Spinal cord (tissue), 9 donors: ENCODE measurements at regions not wholly inside any gene's neighbourhood (a gene's known extent, or its start where the extent isn't known, plus 50 kb on each side); places are given as distances from the start of the nearest gene placed in this dataset.

ENCODE experiments used
- DNase-seq, 6 donors: peaks; one replicate each; pipeline versions ENCODE4 v3.0.0 to v3.0.0-alpha.2; 2013 to 2015; ENCODE audit warnings: low spot score in 6 of 6, low read depth in 4 of 6
- H3K27ac ChIP-seq: one replicate; pipeline ENCODE4 v1.5.1; 2013; ENCODE audit warnings: low read depth, low read length, control low read depth
- H3K27me3 ChIP-seq: one replicate; pipeline ENCODE4 v1.6.1; 2013; ENCODE audit warnings: low read length; ENCODE audit not compliant: control insufficient read depth, insufficient read depth
- H3K36me3 ChIP-seq: one replicate; pipeline ENCODE4 v1.6.1; 2013; ENCODE audit warnings: low read length; ENCODE audit not compliant: control insufficient read depth, insufficient read depth
- H3K4me1 ChIP-seq: one replicate; pipeline ENCODE4 v1.6.1; 2013; ENCODE audit warnings: low read length; ENCODE audit not compliant: control insufficient read depth, insufficient read depth
- H3K4me3 ChIP-seq: one replicate; pipeline ENCODE4 v1.5.1; 2013; ENCODE audit warnings: low read depth, low read length, control low read depth
- H3K9me3 ChIP-seq: one replicate; pipeline ENCODE4 v1.6.1; 2013; ENCODE audit warnings: low read length; ENCODE audit not compliant: control insufficient read depth, insufficient read depth
- WGBS: methylation state at CpG from one replicate; pipeline ENCODE4 v1.1.5; 2013; ENCODE audit warnings: missing lambda C conversion rate; ENCODE audit not compliant: insufficient coverage; 5-methylcytosine and 5-hydroxymethylcytosine counted together
- donor health status: healthy.

DNA sequence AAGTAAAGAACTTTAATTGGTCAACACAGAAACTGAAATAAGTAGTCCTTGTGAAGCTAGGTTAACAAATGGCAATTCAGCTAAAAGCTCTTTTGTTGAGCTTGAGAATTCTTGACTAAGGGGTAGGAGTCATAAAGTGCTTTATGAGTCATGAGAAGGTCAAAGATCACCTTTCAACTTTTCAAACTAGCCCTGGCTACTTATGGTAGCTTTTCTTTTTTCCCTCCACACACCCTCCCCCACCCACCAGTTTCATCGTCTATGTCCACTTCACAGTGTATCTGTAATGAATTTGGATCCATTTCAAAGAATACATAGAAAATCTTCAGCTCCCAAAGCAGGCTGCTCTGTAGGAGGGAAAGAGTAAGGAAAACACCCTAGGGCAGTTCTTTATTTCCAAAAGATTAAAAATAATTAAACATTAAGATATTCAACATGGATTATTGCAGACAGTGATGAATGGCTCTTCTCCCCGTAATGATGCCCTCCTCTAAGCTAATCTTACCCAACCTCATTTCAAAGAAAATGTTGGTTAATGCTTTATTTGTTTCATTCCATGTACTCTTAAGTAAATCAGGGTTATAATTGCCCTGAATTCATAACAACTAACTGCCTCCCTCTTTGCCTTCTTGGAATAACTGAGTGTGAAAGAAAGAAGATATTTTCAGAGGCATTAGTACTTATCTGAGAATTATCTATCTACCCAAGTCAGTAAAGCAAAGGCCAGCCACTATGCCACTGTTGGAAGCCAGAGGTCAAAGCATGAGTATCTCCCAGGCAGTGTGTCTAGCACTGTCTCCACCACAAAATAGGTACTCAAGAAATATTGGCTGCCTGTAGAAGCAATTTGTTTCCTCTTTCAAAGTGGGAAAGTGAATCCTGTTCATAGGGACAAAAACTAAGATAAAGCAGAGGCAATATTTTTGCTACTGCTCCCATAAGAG, 290.6 kb downstream of the PIK3R1 start:
- Histone ChIP-seq H3K4me3 (no peak overlapping the region), H3K27me3 (no peaks in the 10 kb centered on the region), H3K4me1 (no peaks in the 10 kb centered on the region), H3K27ac (no peak overlapping the region), H3K36me3 (no peaks in the 10 kb centered on the region), H3K9me3 (no peaks in the 10 kb centered on the region)
- peak in 1 of 6 donors; percentile 9 for DNase-seq
- WGBS = no CpG with 5 or more reads among the region's 2 CpGs

GRCh38 chr5:68515514-68515913, 300.0 kb downstream of the PIK3R1 start:
- no peaks in the 10 kb centered on the region for H3K27me3 ChIP-seq
- no peaks in the 10 kb centered on the region for H3K4me1 ChIP-seq
- no peaks in the 10 kb centered on the region for H3K9me3 ChIP-seq
- DNase-seq = no peak
- H3K4me3 ChIP-seq = no peak overlapping the region
- no peaks in the 10 kb centered on the region for H3K36me3 ChIP-seq
- 80% methylated on average over 1 of the region's 4 CpGs for WGBS
- H3K27ac ChIP-seq = no peak overlapping the region

DNA sequence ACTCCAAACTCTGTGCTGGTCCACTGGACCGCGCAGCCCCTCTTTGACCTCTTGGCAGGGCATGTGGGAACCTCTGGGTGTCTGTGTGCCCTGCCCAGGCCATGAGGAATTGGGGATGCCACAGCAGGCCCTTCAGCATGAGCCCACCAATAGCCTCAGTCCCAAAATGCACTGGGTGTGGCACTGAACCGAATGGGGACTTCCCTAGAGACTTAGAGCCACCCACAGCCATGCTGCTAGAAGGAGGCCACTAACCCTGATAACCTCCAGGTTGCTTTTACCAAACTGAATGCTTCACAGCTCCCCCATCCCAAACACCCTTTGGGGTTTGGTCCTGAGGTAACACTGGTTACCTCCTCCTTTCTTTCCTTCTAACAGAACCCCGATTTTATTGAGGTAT, 302.7 kb downstream of the PIK3R1 start:
- no peak overlapping the region for H3K27ac ChIP-seq
- no peak overlapping the region for H3K4me3 ChIP-seq
- no peaks in the 10 kb centered on the region for H3K36me3 ChIP-seq
- no peak for DNase-seq
- WGBS = 97% methylated on average over 3 of the region's 4 CpGs
- no peaks in the 10 kb centered on the region for H3K9me3 ChIP-seq
- no peaks in the 10 kb centered on the region for H3K27me3 ChIP-seq
- H3K4me1 ChIP-seq = no peaks in the 10 kb centered on the region

- no CpG with 5 or more reads among the region's 3 CpGs for WGBS
- Histone ChIP-seq H3K36me3 (no peaks in the 10 kb centered on the region), H3K4me3 (no peak overlapping the region), H3K27me3 (no peaks in the 10 kb centered on the region), H3K4me1 (no peaks in the 10 kb centered on the region), H3K9me3 (no peaks in the 10 kb centered on the region), H3K27ac (no peak overlapping the region)
- DNase-seq = no peak
These were observed 303.6 kb downstream of the PIK3R1 start for GRCh38 chr5:68519143-68519542.

- WGBS = no CpG with 5 or more reads among the region's 1 CpG
- Histone ChIP-seq H3K4me1 (no peaks in the 10 kb centered on the region), H3K4me3 (no peak overlapping the region), H3K9me3 (no peaks in the 10 kb centered on the region), H3K27me3 (no peaks in the 10 kb centered on the region), H3K27ac (no peak overlapping the region), H3K36me3 (no peaks in the 10 kb centered on the region)
- peak in 1 of 6 donors; percentile 67 for DNase-seq
These were observed 306.2 kb downstream of the PIK3R1 start for GRCh38 chr5:68521776-68522175.

DNA sequence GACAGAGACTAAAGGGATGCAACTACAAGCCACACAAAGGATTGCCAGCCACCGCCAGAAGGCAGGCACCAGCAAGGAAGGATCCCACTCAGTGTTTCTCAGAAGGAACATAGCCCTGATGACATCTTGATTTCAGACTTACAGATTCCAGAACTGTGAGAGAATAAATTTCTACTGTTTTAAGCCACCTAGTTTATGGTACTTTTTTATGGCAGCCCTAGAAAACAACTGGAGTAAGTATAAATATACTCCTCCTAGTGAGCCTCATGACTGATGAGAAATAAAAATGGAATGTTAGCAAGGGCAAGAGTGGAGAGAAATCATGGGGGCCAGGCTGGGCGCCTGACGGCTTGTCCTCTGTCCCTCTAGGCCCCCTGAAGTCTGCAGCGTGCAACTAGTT, 307.3 kb downstream of the PIK3R1 start:
- Histone ChIP-seq H3K27me3 (no peaks in the 10 kb centered on the region), H3K9me3 (no peaks in the 10 kb centered on the region), H3K4me3 (no peak overlapping the region), H3K4me1 (no peaks in the 10 kb centered on the region), H3K27ac (no peak overlapping the region), H3K36me3 (no peaks in the 10 kb centered on the region)
- WGBS = 63% methylated on average over 2 of the region's 4 CpGs
- no peak for DNase-seq

GRCh38 chr5:68528821-68529273, 313.3 kb downstream of the PIK3R1 start:
- DNase-seq = no peak
- Histone ChIP-seq H3K36me3 (no peaks in the 10 kb centered on the region), H3K4me3 (no peak overlapping the region), H3K27me3 (no peaks in the 10 kb centered on the region), H3K9me3 (no peaks in the 10 kb centered on the region), H3K27ac (no peak overlapping the region), H3K4me1 (no peaks in the 10 kb centered on the region)
- WGBS = 100% methylated on average over 1 of the region's 3 CpGs

DNA sequence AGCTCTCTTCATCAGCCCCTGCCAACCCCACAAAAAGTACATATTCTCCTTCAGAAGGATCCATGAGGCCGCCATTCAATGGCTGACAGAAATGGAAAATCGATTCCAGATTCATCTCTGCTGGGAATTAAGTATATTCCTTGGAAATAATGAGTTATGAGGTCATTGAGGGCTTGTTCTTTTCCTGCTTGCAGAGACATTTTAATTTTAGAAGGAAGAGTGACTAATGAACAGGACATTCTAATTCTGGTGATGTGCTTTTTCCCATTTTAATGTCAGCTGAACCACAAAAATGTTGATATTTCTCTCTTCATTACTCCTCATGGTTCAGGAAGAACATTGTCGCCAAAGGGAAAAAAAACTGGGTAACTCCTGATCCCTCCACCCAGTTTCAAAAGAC, 314.0 kb downstream of the PIK3R1 start:
- H3K4me3 ChIP-seq = no peak overlapping the region
- H3K36me3 ChIP-seq = no peaks in the 10 kb centered on the region
- WGBS = 90% methylated on average over 1 of the region's 3 CpGs
- peaks cover 6% of the 10 kb centered on the region for H3K4me1 ChIP-seq
- no peaks in the 10 kb centered on the region for H3K27me3 ChIP-seq
- no peak overlapping the region for H3K27ac ChIP-seq
- H3K9me3 ChIP-seq = no peaks in the 10 kb centered on the region
- no peak for DNase-seq

DNA sequence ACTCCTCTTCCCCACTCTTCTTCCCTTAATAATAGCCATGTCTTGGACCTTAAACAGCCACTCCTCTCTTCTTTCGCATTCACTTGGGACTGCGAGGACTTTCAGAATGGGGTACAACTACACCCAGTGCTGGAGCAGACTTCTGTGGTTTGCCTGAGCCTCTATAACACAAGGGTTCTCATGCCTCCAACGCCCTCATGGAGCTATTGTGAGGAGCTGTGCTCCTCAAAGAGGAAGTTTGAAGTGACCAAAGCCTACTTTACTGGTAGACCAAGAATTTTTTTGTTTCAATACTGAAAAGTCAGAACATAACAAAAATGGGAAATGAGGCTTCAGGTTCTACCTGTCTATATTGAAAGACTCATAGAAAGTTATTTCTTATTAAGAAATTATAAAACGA, 316.4 kb downstream of the PIK3R1 start:
- 100% methylated on average over 1 of the region's 4 CpGs for WGBS
- no peak overlapping the region for H3K4me3 ChIP-seq
- peaks cover 8% of the 10 kb centered on the region for H3K4me1 ChIP-seq
- H3K36me3 ChIP-seq = no peaks in the 10 kb centered on the region
- H3K9me3 ChIP-seq = no peaks in the 10 kb centered on the region
- H3K27me3 ChIP-seq = no peaks in the 10 kb centered on the region
- no peak overlapping the region for H3K27ac ChIP-seq
- no peak for DNase-seq

DNA sequence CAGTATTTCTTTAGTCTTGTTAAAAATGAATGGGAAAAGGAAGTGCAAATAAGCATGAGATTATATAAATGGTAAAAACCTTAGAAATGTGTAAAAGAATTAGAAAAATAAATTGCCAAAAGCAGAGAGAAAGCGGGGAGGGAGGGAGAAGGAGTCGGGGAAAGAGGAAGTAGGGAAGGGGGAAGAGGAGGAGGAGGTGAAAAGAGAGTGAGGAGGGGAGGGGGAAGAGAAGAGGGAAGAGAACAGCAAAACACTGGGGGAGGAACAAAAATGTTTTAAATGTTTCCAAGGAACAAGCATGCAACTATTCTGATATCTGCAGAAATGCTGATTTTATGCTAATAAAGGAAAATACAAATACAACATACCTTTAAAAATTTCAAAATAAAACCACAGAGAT, 317.5 kb downstream of the PIK3R1 start:
- DNase-seq = no peak
- Histone ChIP-seq H3K9me3 (no peaks in the 10 kb centered on the region), H3K4me3 (no peak overlapping the region), H3K4me1 (peaks cover 8% of the 10 kb centered on the region), H3K27ac (no peak overlapping the region), H3K36me3 (no peaks in the 10 kb centered on the region), H3K27me3 (no peaks in the 10 kb centered on the region)
- 79% methylated on average over 2 of the region's 2 CpGs for WGBS
